IMR-90 (cell line): ENCODE measurements at regions not wholly inside any gene's neighbourhood (a gene's known extent, or its start where the extent isn't known, plus 50 kb on each side); places are given as distances from the start of the nearest gene placed in this dataset.

Experiments
- ATAC-seq: fragments of 200-7000 bp; cut with Tn5 transposase; 2 replicates; pipeline ENCODE4 v1.9.1; 2020; ENCODE audit warnings: low read depth, mild to moderate bottlenecking, moderate library complexity
- BruUV-seq: library from RNA; stranded (reverse); fragments of 400-500 nt; replicated peaks from 2 replicates; lab custom pipeline; 2021; lab: Mats Ljungman, UMichigan
- CTCF ChIA-PET: fragments of 300-600 bp; formaldehyde crosslinking; extraction: SDS; loops from one replicate; lab custom pipeline; 2021; ENCODE audit warnings: antibody characterized with exemption; lab: Yijun Ruan, JAX
- POLR2A ChIA-PET: fragments of 300-600 bp; sonication (Branson Sonifier 250); formaldehyde crosslinking; loops from one replicate; lab custom pipeline; 2022; ENCODE audit warnings: antibody characterized with exemption; ENCODE audit not compliant: unreplicated experiment; lab: Charles Lee
- DNase-seq: peaks from one replicate; pipeline ENCODE4 v3.0.0; 2013
- H2AFZ ChIP-seq: replicated peaks from 2 replicates; pipeline ENCODE3; 2013; ENCODE audit warnings: low read length, mild to moderate bottlenecking; ENCODE audit not compliant: poor library complexity
- H2AK5ac ChIP-seq: 2 replicates; pipeline ENCODE4 v1.6.1; 2013; ENCODE audit warnings: low read depth, low read length, inconsistent platforms
- H2AK9ac ChIP-seq: replicated peaks from 2 replicates; pipeline ENCODE3; 2013; ENCODE audit warnings: mild to moderate bottlenecking, low read depth, low read length, moderate library complexity; ENCODE audit not compliant: poor library complexity
- H2BK120ac ChIP-seq: 2 replicates; pipeline ENCODE4 v1.6.1; 2013; ENCODE audit warnings: low read depth, low read length, inconsistent platforms
- H2BK15ac ChIP-seq: 3 replicates; pipeline ENCODE4 v1.6.1; 2013; ENCODE audit warnings: low read depth, low read length, inconsistent platforms
- H2BK20ac ChIP-seq: 2 replicates; pipeline ENCODE4 v1.6.1; 2013; ENCODE audit warnings: low read depth, mild to moderate bottlenecking, inconsistent platforms, low read length, moderate library complexity
- H2BK5ac ChIP-seq: 2 replicates; pipeline ENCODE4 v1.6.1; 2013; ENCODE audit warnings: mild to moderate bottlenecking, low read depth, low read length, inconsistent platforms; ENCODE audit not compliant: poor library complexity, severe bottlenecking
- H3K14ac ChIP-seq: replicated peaks from 2 replicates; pipeline ENCODE4 v1.6.1; 2013; ENCODE audit warnings: low read depth, low read length, inconsistent platforms
- H3K18ac ChIP-seq: 2 replicates; pipeline ENCODE4 v1.6.1; 2013; ENCODE audit warnings: low read depth, low read length, control low read depth
- H3K23ac ChIP-seq: 2 replicates; pipeline ENCODE4 v1.6.1; 2013; ENCODE audit warnings: low read depth, low read length, inconsistent platforms
- H3K27ac ChIP-seq: 2 replicates; pipeline ENCODE4 v1.5.1; 2013; ENCODE audit warnings: mild to moderate bottlenecking, control low read depth, low read length; ENCODE audit not compliant: insufficient read depth
- H3K27me3 ChIP-seq: 2 replicates; pipeline ENCODE4 v1.6.1; 2013; ENCODE audit warnings: low read length; ENCODE audit not compliant: control insufficient read depth, insufficient read depth
- H3K36me3 ChIP-seq: 2 replicates; pipeline ENCODE4 v1.6.1; 2013; ENCODE audit warnings: low read length, mixed read lengths; ENCODE audit not compliant: control insufficient read depth, insufficient read depth
- H3K4ac ChIP-seq: 2 replicates; pipeline ENCODE4 v1.6.1; 2013; ENCODE audit warnings: low read depth, low read length, inconsistent platforms
- H3K4me1 ChIP-seq: 2 replicates; pipeline ENCODE4 v1.6.1; 2013; ENCODE audit warnings: low read length, mixed read lengths; ENCODE audit not compliant: control insufficient read depth, insufficient read depth
- H3K4me2 ChIP-seq: 2 replicates; pipeline ENCODE4 v1.6.1; 2013; ENCODE audit warnings: low read depth, mild to moderate bottlenecking, control low read depth, low read length, moderate library complexity
- H3K4me3 ChIP-seq: 2 replicates; pipeline ENCODE4 v1.5.1; 2013; ENCODE audit warnings: low read depth, mild to moderate bottlenecking, control low read depth, low read length, moderate library complexity; ENCODE audit not compliant: insufficient read depth
- H3K56ac ChIP-seq: 2 replicates; pipeline ENCODE4 v1.6.1; 2013; ENCODE audit warnings: low read length, inconsistent platforms; ENCODE audit not compliant: insufficient read depth; ENCODE audit errors: extremely low read depth
- H3K79me1 ChIP-seq, 2 experiments: 2 replicates each; pipeline ENCODE4 v1.6.1; 2013; ENCODE audit warnings: low read length in 2 of 2, inconsistent platforms in 1 of 2, low read depth in 1 of 2
- H3K9ac ChIP-seq: 2 replicates; pipeline ENCODE4 v1.6.1; 2013; ENCODE audit warnings: low read depth, low read length, control low read depth
- H3K9me1 ChIP-seq: 2 replicates; pipeline ENCODE4 v1.6.1; 2013; ENCODE audit warnings: low read length, inconsistent platforms; ENCODE audit not compliant: insufficient read depth
- H3K9me3 ChIP-seq: 2 replicates; pipeline ENCODE4 v1.6.1; 2013; ENCODE audit warnings: low read length; ENCODE audit not compliant: control insufficient read depth, insufficient read depth
- H4K20me1 ChIP-seq: 2 replicates; pipeline ENCODE4 v1.6.1; 2013; ENCODE audit warnings: low read length, inconsistent platforms; ENCODE audit not compliant: insufficient read depth
- H4K5ac ChIP-seq: 2 replicates; pipeline ENCODE4 v1.6.1; 2013; ENCODE audit warnings: mild to moderate bottlenecking, low read depth, low read length, control low read depth
- H4K8ac ChIP-seq, 2 experiments: 2 replicates each; pipeline ENCODE4 v1.6.1; 2013; ENCODE audit warnings: low read depth in 2 of 2, low read length in 2 of 2, control low read depth in 1 of 2, inconsistent platforms in 1 of 2
- H4K91ac ChIP-seq: 2 replicates; pipeline ENCODE4 v1.6.1; 2013; ENCODE audit warnings: low read depth, low read length, inconsistent platforms; ENCODE audit not compliant: insufficient read depth
- BHLHE40 ChIP-seq: fragments of 150-350 bp; IDR thresholded peaks from 2 replicates; pipeline ENCODE4 v1.6.1; 2016; ENCODE audit warnings: mild to moderate bottlenecking, low read depth, low read length
- CEBPB ChIP-seq: IDR thresholded peaks from 2 replicates; pipeline ENCODE4 v1.6.1; 2012; ENCODE audit warnings: low read depth, low read length, improper control_type of control experiment
- MAZ ChIP-seq: IDR thresholded peaks from 2 replicates; pipeline ENCODE4 v1.6.1; 2012; ENCODE audit warnings: low read depth, mild to moderate bottlenecking, low read length, improper control_type of control experiment, moderate library complexity, borderline replicate concordance
- RCOR1 ChIP-seq: IDR thresholded peaks from 2 replicates; pipeline ENCODE4 v1.6.1; 2012; ENCODE audit warnings: mild to moderate bottlenecking, low read length, improper control_type of control experiment; ENCODE audit not compliant: insufficient replicate concordance
- WGBS, 2 experiments: methylation state at CpG; one replicate each; pipeline versions ENCODE4 v1.1.5 to v1.1.7; 2013; ENCODE audit warnings: missing lambda C conversion rate in 2 of 2; ENCODE audit not compliant: insufficient read length in 1 of 2; ENCODE audit errors: extremely low coverage in 2 of 2; 5-methylcytosine and 5-hydroxymethylcytosine counted together
- dilution Hi-C: fragments of 300-500 bp; cut with HindIII; formaldehyde crosslinking; loops from one replicate; pipeline ENCODE4 v1.14.3; 2018; ENCODE audit warnings: low sequenced_read_pairs; ENCODE audit not compliant: unreplicated experiment
- in situ Hi-C: fragments of 300-500 bp; cut with MboI; formaldehyde crosslinking; loops from 3 replicates; pipeline ENCODE4 v1.14.3; 2019; ENCODE audit warnings: low sequenced_read_pairs, inconsistent platforms, mixed read lengths
- intact Hi-C: fragments of 100-400 bp; cut with micrococcal nuclease; formaldehyde crosslinking; loops from 2 replicates; pipeline ENCODE4 v1.10.0; 2022

DNA sequence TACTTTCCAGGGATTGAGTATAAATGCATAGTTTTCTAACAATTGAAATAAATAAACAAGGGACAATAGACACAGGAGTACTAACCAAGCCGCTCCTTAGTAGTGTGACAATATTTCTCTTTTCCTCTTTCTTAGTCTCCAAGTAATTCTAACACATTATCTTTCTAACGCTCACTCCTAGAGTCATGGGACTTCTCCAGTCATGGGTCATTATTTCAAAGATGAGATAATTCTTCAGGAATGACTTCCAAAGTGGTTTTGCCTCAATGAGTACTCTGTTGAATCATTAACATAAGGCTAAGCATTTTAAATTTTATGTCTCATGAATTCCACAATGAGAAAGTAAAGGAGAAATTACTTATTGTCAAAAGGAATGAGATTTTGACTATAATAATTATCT is 605.8 kb upstream of the ADAMTS5 start:
- H3K56ac ChIP-seq = peak overlapping the region; percentile 66; the same call in 1 of the 2 replicates
- no peaks in the 10 kb centered on the region for H3K79me1 ChIP-seq
- H2BK15ac ChIP-seq = peak overlapping the region; percentile 82; the same call in 1 of the 3 replicates
- WGBS, 2 experiments = no CpG with 5 or more reads among the region's 2 CpGs
- no peaks in the 10 kb centered on the region for H4K20me1 ChIP-seq
- dilution Hi-C loops (no loop called here), intact Hi-C loops (no loop called here), in situ Hi-C loops (loop anchor here (25.0 kb wide), 2 partner anchors 765 to 1165 kb away; no protein-coding TSS in a partner anchor)
- peaks cover 15% of the 10 kb centered on the region for H3K4me1 ChIP-seq
- peak overlapping the region; percentile 87 for H2BK120ac ChIP-seq
- H3K9ac ChIP-seq = no peak overlapping the region
- H3K23ac ChIP-seq = no peak overlapping the region
- H2BK5ac ChIP-seq = peak overlapping the region; percentile 98
- no peak overlapping the region; the same call in 1 of the 2 replicates for H4K91ac ChIP-seq
- no peak for TF ChIP-seq RCOR1
- TF ChIP-seq BHLHE40 = 0 out of 2 replicates have a peak, but pooled peaks have one; percentile 25
- TF ChIP-seq CEBPB = no peak
- no peak for TF ChIP-seq MAZ
- H2AK9ac ChIP-seq = no peak overlapping the region
- no peak overlapping the region for H2AK5ac ChIP-seq
- ChIA-PET CTCF (no interaction called here), POLR2A (no interaction called here)
- H3K27me3 ChIP-seq = no peaks in the 10 kb centered on the region
- peak overlapping the region; percentile 84 for H2BK20ac ChIP-seq
- peak overlapping the region; percentile 57; the same call in 1 of the 2 replicates for H3K27ac ChIP-seq
- peak overlapping the region; percentile 74; the same call in 1 of the 2 replicates for H4K5ac ChIP-seq
- H4K8ac ChIP-seq = peak overlapping the region; percentile 69 to 91; a peak in 3 of 4 replicates
- no peak overlapping the region for H2AFZ ChIP-seq
- H3K18ac ChIP-seq = peak overlapping the region; percentile 84
- H3K4me3 ChIP-seq = no peak overlapping the region
- peak overlapping the region; percentile 23; the same call in 1 of the 2 replicates for H3K4me2 ChIP-seq
- DNase-seq (peak; percentile 90), ATAC-seq (peak; percentile 13; the same call in 1 of the 2 replicates)
- H3K4ac ChIP-seq = peak overlapping the region; percentile 70; the same call in 1 of the 2 replicates
- H3K9me3 ChIP-seq = no peaks in the 10 kb centered on the region
- no TSS peak for BruUV-seq
- H3K14ac ChIP-seq = 0 out of 2 replicates have a peak overlapping the region, but pooled peaks have one; percentile 54
- H3K9me1 ChIP-seq = peaks cover 10% of the 10 kb centered on the region
- no peaks in the 10 kb centered on the region for H3K36me3 ChIP-seq
